Fibroblast of the aortic adventitia (primary cell): ENCODE measurements at regions not wholly inside any gene's neighbourhood (a gene's known extent, or its start where the extent isn't known, plus 50 kb on each side); places are given as distances from the start of the nearest gene placed in this dataset.

Experiments
- DNase-seq: peaks from one replicate; pipeline ENCODE4 v3.0.0-alpha.2; 2010; ENCODE audit warnings: low read depth
- H3K4me3 ChIP-seq: 2 replicates; pipeline ENCODE4 v1.5.1; 2011; ENCODE audit warnings: low read depth, mild to moderate bottlenecking, control low read depth, low read length, moderate library complexity
- TF ChIP-seq, protein P1 (sequence below): IDR thresholded peaks from 2 replicates; pipeline ENCODE4 v1.5.1; 2011; ENCODE audit warnings: mild to moderate bottlenecking, low read length, control low read depth, inconsistent platforms; ENCODE audit not compliant: insufficient read depth

DNA sequence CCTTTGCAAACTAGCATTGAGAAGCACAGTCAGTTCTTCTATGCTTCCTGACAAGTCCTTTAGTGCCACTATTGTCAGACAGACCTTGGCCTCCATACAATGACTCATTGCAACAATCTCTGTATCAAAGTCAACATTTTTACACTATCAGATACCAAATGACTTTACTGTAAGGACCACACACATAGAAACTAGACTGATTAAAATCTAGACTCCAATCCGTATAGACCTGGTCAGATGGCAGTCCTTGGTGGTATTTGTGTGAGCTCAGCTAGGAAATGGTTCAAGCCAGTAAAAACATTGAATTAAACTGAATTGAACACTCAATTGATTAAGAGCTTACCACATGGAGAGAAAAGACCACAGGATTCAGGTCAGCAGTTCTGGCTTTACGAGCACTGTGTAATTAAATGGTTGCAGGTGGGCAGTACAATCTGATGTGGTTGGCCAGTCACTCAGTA lies 549.8 kb upstream of the LCORL start:
- H3K4me3 ChIP-seq: no peak overlapping the region
- TF ChIP-seq, protein P1, sequence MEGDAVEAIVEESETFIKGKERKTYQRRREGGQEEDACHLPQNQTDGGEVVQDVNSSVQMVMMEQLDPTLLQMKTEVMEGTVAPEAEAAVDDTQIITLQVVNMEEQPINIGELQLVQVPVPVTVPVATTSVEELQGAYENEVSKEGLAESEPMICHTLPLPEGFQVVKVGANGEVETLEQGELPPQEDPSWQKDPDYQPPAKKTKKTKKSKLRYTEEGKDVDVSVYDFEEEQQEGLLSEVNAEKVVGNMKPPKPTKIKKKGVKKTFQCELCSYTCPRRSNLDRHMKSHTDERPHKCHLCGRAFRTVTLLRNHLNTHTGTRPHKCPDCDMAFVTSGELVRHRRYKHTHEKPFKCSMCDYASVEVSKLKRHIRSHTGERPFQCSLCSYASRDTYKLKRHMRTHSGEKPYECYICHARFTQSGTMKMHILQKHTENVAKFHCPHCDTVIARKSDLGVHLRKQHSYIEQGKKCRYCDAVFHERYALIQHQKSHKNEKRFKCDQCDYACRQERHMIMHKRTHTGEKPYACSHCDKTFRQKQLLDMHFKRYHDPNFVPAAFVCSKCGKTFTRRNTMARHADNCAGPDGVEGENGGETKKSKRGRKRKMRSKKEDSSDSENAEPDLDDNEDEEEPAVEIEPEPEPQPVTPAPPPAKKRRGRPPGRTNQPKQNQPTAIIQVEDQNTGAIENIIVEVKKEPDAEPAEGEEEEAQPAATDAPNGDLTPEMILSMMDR: no peak
- DNase-seq: no peak

DNA sequence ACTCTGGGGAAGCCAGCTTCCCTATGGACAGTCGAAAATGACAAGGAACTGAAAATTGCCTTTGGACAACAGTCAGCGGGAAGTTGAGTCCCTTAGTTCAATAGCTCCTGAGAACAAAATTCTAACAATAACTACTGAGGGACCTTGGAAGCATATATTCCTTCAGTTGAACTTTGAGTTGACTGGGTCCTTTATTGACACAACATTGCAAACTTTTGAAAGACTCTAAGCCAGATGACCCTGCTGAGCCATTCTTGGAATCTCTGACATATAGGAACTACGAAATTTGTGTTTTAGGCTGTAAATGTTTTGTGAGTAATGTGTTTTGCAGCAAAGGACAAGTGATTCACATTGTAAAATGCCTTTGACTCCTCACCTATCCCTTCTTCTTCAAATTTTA lies 548.8 kb upstream of the LCORL start:
- no peak overlapping the region for H3K4me3 ChIP-seq
- TF ChIP-seq, protein P1: no peak
- no peak for DNase-seq

DNA sequence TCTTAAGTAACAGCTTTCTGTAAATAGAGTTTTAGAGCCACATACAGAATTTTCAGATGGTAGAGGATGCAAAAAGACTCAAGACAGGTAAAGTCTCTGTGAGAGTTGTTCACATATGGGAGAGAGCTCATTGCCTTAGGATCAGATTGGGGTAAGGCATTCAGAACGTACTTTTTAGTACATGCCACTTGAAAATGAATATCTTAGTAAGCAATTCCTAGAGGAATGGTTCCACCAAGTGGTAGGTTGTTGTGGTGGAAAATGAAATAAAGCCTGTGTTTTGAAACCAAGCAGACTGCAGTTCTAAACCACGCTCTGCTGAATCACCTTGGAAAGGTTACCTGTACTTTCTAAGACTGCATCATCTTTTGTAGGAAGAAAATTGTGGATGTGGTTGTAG lies 547.0 kb upstream of the LCORL start:
- peak; percentile 6 for DNase-seq
- TF ChIP-seq, protein P1: no peak
- H3K4me3 ChIP-seq: no peak overlapping the region

GRCh38 chr4:18566970-18567799 lies 545.6 kb upstream of the LCORL start:
- TF ChIP-seq, protein P1: no peak
- H3K4me3 ChIP-seq: no peak overlapping the region
- no peak for DNase-seq

DNA sequence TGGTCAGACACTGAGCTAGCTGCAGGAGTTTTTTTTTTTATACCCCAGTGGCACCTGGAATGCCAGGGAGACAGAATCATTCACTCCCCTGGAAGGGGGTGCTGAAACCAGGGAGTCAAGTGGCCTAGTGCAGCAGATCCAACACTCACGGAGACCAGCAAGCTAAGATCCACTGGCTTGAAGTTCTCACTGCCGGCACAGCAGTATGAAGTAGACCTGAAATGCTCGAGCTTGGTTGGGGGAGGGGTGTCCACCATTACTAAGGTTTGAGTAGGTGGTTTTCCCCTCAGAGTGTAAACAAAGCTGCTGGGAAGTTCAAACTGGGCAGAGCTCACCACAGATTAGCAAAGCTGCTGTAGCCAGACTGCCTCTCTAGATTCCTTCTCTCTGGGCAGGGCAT lies 537.9 kb upstream of the LCORL start:
- DNase-seq: no peak
- no peak overlapping the region for H3K4me3 ChIP-seq
- TF ChIP-seq, protein P1: no peak

DNA sequence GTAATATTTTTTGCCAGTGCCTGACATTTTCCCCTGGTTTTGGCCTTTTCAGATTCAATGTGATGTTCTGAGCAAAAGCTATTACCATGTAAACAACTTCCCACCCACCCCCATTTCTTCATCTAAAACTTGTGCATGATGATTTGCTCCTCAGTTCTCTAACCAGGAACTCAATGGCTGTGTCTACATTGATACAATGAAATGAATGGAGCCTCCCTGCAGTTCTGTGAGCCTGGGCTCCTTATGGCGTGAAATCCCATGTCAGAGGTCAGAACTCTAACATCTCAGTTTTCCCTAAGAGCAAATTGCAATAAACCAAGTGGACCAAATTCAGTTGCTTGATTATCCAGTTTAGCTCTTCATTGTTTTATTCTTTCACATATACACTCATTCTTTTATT lies 534.8 kb upstream of the LCORL start:
- TF ChIP-seq, protein P1: no peak
- H3K4me3 ChIP-seq: no peak overlapping the region
- DNase-seq: no peak

DNA sequence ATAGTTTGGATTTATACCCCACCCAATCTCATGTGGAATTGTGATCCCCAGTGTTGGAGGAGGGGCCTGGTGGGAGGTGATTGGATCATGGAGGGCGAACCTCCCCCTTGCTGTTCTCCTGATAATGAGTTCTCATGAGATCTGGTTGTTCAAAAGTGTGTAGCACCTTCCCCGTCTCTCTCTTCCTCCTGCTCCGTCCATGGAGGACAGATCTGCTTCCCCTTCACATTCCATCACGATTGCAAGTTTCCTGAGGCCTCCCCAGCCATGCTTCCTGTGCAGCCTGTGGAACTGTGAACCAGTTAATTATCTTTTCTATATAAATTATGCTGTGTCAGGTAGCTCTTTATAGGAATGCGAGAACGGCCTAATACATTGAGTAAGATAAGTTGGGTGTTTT lies 518.8 kb upstream of the LCORL start:
- TF ChIP-seq, protein P1: no peak
- H3K4me3 ChIP-seq: no peak overlapping the region
- no peak for DNase-seq
